Left ventricle myocardium inferior (tissue), 1 donor: ENCODE measurements at regions not wholly inside any gene's neighbourhood (a gene's known extent, or its start where the extent isn't known, plus 50 kb on each side); places are given as distances from the start of the nearest gene placed in this dataset.

Source experiments
- DNase-seq: peaks from one replicate; pipeline ENCODE4 v3.0.0-alpha.2; 2020
- H3K27ac ChIP-seq: fragments of 200-600 bp; replicated peaks from 2 replicates; pipeline ENCODE4 v1.8.0; 2021
- H3K27me3 ChIP-seq: fragments of 200-600 bp; 2 replicates; pipeline ENCODE4 v1.8.0; 2021; ENCODE audit warnings: low read depth
- H3K36me3 ChIP-seq: fragments of 200-600 bp; 2 replicates; pipeline ENCODE4 v1.8.0; 2021
- H3K4me1 ChIP-seq: fragments of 200-600 bp; 2 replicates; pipeline ENCODE4 v1.8.0; 2021
- H3K4me3 ChIP-seq: fragments of 200-600 bp; 2 replicates; pipeline ENCODE4 v1.8.0; 2021; ENCODE audit warnings: mild to moderate bottlenecking, moderate library complexity
- H3K9me3 ChIP-seq: fragments of 200-600 bp; replicated peaks from 2 replicates; pipeline ENCODE4 v1.8.0; 2021
- CTCF ChIP-seq: fragments of 200-600 bp; IDR thresholded peaks from 2 replicates; pipeline ENCODE4 v1.8.0; 2021; ENCODE audit warnings: antibody characterized with exemption, mild to moderate bottlenecking, borderline replicate concordance
- intact Hi-C: fragments of 100-400 bp; cut with micrococcal nuclease; formaldehyde crosslinking; loops from one replicate; pipeline ENCODE4 v1.11.0; 2022
- donor health status: DM: no; HTN: yes; CAD: no; lungs with severe emphysema.

DNA sequence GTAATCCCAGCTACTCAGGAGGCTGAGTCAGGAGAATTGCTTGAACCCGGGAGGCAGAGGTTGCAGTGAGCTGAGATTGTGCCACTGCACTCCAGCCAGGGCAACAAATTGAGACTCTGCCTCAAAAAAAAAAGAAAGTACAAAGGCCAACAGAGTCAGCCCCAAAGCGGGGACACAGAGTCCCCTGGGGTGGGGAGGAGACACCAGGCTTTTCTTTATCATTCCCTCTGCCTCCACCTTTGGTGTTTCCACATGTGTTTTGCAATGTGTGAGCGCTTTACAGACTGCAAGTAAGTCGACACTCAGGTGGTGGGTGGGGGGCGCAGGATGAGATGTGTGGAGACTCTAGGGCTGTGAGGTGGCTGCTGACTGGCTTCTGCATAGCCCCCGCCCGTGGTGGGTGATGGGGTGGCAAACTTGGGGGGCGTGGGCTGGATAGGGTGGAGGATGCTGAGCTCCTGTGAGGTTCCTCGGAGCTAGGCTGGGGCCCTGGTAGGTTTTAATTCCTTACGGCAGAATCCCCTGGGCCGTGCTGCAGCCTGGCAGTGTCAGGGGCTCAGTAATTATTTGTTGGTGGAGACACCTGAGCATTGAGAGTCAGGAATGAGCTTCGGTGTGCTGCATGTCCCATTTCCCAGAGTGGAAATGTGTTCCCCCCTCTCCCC, 177.2 kb downstream of the CTTN start:
- H3K36me3 ChIP-seq = no peaks in the 10 kb centered on the region
- H3K27ac ChIP-seq = no peak overlapping the region
- H3K9me3 ChIP-seq = no peaks in the 10 kb centered on the region
- no peaks in the 10 kb centered on the region for H3K4me1 ChIP-seq
- intact Hi-C loops = no loop called here
- no peak overlapping the region for H3K4me3 ChIP-seq
- no peak for TF ChIP-seq CTCF
- peaks cover 14% of the 10 kb centered on the region for H3K27me3 ChIP-seq
- no peak for DNase-seq

- Histone ChIP-seq H3K4me3 (no peak overlapping the region), H3K27ac (no peak overlapping the region), H3K27me3 (peaks cover 19% of the 10 kb centered on the region), H3K36me3 (no peaks in the 10 kb centered on the region), H3K4me1 (no peaks in the 10 kb centered on the region), H3K9me3 (no peaks in the 10 kb centered on the region)
- TF ChIP-seq CTCF = no peak
- no peak for DNase-seq
- intact Hi-C loops = no loop called here
Observed at GRCh38 chr11:70577258-70577603, 178.9 kb downstream of the CTTN start.

- Histone ChIP-seq H3K27me3 (peaks cover 19% of the 10 kb centered on the region), H3K27ac (no peak overlapping the region), H3K9me3 (no peaks in the 10 kb centered on the region), H3K4me1 (no peaks in the 10 kb centered on the region), H3K4me3 (no peak overlapping the region), H3K36me3 (no peaks in the 10 kb centered on the region)
- intact Hi-C loops = no loop called here
- no peak for TF ChIP-seq CTCF
- DNase-seq = no peak
Observed at GRCh38 chr11:70577948-70578347, 179.6 kb downstream of the CTTN start.

GRCh38 chr11:70578371-70578770, 180.0 kb downstream of the CTTN start:
- DNase-seq = no peak
- Histone ChIP-seq H3K27ac (no peak overlapping the region), H3K36me3 (no peaks in the 10 kb centered on the region), H3K4me1 (no peaks in the 10 kb centered on the region), H3K9me3 (no peaks in the 10 kb centered on the region), H3K27me3 (peaks cover 19% of the 10 kb centered on the region), H3K4me3 (no peak overlapping the region)
- intact Hi-C loops = no loop called here
- TF ChIP-seq CTCF = no peak

DNA sequence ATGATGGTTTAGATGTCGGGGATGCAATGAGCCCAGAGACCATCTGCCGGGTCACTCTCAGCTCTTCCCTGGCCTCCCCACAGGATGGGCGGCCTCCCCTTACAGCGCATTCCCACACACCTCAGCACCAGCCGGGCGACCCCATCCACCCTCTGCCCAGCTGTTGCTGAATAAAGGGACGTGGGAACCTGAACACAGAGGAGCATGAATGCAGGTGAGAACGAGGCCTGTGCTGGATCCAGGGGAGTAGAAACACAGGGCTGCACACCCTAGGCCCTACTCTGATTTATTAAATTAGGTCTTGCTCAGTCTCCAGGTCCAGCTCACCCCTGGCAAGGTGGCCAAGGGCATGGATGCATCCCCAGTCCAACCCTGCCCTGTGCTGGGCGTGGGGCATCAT, 180.5 kb downstream of the CTTN start:
- intact Hi-C loops = no loop called here
- Histone ChIP-seq H3K27ac (no peak overlapping the region), H3K4me3 (no peak overlapping the region), H3K36me3 (no peaks in the 10 kb centered on the region), H3K9me3 (no peaks in the 10 kb centered on the region), H3K4me1 (no peaks in the 10 kb centered on the region), H3K27me3 (peaks cover 15% of the 10 kb centered on the region)
- no peak for DNase-seq
- no peak for TF ChIP-seq CTCF
